SW480 (cell line): ENCODE measurements at regions not wholly inside any gene's neighbourhood (a gene's known extent, or its start where the extent isn't known, plus 50 kb on each side); places are given as distances from the start of the nearest gene placed in this dataset.

Experiments
- DNase-seq: peaks from one replicate; pipeline ENCODE4 v3.0.0-alpha.2; 2016; ENCODE audit warnings: low spot score

DNA sequence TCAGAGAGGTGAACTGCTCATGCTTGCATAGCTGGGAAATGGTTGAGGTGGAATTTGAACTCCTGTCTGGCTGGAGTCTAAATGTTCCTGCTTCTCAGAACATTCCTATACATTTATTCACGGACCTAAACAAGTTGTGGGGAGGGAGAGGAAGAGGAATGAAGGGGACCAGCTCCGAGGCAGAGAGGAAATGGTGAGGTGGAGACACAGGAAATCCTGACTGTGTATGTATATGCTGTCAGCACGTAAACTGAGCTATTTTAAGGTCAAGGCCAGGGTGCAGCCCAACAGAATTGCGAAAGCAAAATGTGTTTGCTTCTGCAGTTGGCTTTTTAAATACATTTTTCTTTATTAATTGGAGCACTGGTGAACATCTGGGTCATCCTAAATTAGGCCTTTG lies 74.1 kb upstream of the POMGNT2 start:
- peak; percentile 29 for DNase-seq

DNA sequence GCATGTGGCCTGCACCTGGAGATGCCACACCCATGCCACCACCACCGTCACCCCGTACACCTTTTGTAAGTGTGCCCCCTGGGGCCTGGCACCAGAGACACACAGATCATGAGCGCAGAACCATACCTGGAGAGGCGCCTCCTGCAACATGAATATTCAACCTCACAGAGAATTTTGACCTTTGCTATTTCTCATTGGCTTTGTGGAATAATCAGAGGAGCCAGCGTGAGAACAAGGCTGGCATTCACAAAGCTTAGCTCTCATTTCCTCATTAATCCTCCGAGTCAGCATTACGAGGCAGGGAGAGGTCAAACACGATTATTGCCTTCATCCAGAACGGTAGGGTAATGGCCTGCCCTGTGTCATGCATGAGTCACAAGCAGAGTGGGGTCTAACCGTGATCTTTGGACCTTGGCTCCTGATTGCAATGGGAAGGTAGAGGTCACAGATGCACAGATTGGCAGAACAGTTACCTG lies 73.0 kb upstream of the POMGNT2 start:
- DNase-seq: peak; percentile 95

DNA sequence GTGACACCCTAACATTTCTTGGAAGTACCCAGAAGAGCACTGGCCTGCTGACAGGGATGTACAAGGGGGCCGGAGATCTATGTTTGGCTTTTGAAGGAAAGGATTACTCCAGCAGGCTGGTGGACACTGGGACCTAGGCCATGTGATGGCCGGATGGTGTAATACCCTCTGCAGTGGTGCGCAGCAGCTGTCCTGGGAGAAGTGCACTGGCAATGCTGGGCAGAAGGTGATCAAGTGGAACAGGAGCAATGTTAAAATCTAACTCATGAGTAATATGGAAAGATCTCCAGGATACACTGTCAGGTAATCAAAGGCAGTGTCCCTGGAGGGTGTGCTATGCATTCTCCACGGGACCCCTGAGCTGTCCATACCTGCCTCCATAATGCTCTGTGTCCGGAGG lies 71.2 kb upstream of the POMGNT2 start:
- no peak for DNase-seq

DNA sequence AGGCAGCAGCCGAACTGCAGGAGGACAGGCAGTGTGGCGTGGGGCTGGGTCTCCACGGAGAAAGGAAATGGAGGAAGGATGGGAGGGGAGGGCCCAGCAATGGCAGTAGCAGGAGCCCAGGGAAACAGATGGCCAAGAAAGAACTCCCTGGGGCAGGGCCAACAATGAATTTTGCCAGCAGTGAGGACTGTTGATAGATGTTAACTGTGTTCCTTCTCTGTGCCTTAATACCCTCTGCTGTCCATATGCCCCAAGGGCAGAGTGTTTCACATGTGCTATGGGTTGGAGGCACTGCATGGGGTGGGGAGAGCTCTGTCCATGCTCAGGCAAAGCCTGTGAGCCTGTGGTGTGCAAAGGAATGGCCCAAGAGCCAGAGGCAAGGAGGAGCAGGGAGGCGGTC lies 70.8 kb upstream of the POMGNT2 start:
- DNase-seq: no peak

DNA sequence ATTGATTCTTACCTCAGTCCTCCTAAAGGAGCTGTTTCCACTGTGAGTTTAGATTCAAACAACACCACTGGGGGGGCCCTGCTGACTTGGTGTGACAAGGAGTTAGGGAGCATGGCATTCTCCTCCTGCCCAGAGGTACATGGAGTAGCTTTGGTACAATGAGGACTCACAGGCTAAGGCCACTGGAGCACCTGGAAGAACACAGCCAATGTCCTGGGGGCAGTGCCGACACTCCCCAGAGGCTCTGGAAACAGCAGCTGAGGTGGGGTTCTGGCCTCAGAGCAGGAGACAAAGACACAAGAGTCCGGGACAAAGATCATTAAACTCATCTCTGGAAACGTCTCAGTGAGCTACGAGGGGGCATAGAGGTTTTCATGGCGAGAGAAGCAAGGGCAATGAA lies 69.7 kb upstream of the POMGNT2 start:
- no peak for DNase-seq

DNA sequence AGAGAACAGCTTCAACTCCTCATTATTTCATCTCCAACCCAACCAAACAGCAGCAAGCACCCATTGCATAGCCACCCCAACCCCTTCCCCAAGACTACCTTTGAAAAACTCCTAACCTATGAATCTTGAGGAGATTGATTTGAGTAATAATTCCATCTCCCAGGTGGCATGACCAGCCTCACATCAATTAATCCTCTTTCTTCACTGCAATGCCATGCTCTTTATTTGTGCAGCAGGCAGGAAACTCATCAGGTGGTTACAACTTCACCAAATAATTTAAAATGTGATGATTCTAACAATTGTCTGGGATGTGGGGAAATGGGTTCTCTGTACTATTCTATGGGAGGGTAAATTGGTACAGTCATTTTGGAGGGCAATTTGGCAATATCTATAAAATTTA lies 68.1 kb upstream of the POMGNT2 start:
- no peak for DNase-seq

DNA sequence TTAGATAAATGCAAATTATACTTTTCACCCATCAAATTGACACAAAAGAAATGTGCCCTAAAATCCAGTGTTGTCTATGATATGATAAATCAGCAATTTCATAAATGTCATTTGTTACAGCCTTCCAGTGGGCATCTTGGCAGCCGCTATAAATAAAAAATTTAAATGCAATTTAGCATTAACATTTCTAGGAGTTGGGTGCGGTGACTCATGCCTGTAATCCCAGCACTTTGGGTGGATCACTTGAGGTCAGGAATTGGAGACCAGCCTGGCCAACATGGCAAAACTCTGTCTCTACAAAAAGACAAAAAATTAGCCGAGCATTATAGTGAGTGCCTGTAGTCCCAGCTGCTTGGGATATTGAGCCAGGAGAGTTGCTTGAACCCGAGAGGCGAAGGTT lies 65.9 kb upstream of the POMGNT2 start:
- no peak for DNase-seq

DNA sequence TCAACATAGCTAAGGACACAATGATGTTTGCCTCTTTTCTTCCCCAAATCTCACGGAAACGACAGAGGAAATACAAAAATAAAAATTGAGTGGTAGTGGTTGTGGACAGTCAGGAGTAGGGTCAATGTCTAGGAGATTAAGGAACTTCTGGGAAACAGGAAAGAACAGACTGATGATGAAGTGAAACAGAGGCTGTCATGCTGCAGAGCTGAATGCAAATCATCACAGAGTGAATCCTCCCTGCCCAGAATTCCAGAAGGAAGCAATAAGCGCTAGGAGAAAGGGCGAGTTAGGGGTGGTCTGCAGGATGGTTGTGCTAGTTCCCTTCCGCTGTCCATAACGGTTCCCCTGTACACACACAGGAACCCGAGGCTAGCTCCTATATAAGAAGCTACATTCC lies 64.7 kb upstream of the POMGNT2 start:
- DNase-seq: no peak

DNA sequence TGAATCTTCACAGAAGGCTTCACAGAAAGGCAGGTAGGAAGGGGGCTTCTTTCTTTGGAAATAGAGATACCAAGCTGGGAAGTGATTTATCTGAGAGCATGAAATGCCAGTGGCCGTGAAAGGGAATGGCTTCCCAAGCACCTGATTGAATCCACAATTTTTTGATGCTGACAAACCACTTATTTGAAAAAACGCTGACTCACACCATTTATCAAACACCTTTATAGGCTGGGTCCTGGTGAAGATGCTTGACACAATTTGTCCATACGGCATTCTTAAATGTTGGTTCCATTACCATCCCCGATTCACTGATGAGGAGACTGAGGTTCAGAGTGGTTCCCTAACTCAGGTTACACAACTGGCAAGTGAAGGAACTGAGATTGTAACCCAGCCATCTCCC lies 64.1 kb upstream of the POMGNT2 start:
- no peak for DNase-seq

DNA sequence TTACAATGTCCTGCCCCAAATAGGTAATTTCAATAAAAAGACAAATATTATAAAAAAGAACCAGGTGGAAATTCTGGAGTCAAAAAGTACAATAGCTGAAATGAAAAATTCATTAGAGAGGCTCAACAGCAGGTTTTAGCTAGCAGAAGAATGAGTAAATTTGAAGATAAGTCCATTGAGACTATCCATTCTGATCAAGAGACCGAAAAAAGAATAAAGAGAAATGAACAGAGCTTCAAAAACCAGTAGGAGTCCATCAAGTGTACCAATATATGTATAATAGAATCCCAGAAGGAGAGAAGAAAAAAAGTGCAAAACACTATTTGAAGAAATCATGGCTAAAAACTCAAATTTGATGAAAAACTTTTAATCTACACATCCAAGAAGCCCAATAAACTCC lies 60.5 kb upstream of the POMGNT2 start:
- no peak for DNase-seq

DNA sequence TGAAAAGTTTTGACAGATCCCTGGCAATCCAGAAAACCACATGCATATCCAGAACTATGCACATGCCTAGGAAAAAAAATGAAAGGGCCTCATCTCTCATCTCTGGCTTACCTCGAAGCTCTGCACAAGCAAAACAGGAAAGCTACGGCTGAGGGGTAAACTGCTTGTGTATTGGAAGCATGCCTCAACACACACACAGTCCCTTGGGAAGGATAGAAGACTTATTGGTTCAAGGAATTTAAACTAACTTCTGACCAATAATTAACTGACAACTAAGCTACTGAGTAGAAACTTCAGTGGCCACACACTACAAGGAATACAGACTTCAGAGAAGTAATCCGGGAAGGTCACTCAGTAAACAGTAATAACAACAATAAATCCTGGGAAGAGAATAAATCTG lies 59.9 kb upstream of the POMGNT2 start:
- DNase-seq: no peak

DNA sequence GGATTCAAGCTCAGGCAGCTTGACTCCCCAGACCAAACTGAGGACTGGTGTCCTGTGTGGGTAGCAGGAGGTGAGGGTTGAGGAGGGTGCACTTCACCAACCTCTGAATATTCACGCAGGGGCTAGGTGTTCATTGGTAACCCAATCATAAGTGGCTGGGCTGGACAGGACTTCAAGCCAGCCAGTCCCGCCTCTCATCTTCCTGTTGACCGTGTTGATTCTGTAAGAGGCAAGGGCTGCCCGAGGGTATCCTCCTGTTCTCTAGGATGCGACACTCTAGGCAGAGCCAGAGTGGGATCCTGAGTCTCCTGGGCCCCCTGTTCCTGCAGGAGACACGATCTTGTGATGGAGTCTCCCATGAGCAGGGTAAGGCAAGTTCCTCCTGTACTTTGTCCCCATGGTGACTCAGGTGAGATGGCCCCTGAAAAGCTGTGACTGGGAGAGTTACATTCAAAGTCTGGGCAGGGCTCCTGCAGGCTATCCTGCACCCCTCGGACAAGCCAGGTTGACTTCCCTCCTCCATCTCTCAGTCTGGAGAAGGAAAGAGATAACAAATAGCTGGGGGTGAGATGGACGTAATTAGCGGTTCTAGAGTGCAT lies 58.1 kb upstream of the POMGNT2 start:
- DNase-seq: no peak

DNA sequence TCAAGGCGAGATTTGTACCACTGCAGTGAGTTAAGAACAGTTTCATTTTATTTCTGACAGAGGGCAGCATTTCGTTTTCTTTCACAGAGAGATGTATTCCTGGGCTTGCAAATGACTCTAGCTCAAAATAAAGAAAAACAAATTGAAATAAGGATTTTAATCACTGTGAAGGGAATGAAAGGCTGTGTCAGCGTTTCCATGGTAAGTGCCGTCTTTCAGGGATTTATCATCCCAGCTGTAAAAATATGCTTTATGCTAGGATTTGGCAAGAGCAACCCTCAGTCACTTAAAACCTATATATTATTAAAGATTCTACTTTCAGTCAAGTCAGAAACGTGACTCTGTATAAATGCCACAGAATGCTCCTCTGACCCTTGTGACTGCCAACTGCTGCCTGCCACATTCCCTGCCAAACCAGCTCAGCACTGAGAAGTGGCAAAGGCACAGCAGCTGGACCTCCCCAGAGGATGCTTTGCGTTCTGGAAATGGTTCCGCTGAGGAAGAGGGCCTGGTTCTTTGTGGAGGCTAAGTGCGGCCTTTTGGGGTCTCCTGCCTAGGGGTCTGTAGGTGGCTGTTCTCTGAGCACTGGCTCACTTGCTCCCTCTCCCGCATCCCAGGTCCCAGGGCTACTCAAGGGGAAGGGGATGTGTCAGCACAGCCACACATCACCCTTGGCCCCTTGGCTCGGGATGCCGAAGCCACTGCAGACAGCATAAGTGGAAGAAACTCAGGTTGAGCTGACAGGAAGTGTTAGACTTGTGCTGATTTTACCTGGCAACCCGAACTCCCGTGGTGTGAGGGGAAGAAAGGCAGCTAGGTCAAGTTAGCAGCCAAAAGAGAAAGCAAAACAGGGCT lies 56.6 kb upstream of the POMGNT2 start:
- DNase-seq: peak; percentile 42

DNA sequence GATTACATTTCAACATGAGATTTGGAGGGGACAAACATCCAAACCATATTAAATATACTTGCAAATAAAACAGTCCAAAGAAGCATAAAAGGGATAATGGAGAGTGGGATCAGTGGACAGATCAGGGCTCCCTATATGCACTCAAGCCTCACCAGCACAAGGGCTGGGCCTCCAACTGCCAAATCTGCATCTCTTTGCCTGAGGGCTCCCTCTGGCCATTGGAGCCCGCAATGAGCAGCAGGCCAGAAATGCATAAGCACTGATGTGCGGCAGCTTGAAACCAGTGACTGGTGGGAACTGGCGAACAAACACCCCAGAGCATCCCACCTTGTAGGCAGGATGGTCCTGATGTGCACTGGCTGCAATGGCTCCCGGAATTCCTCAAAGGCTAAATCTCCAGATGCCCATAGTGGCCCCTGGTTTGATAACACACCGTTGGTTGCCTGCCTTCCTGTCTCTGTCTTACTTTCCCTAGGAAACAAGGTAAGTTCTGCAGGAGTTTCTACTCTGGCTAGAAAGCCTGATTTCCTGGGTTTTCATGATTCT lies 55.9 kb upstream of the POMGNT2 start:
- no peak for DNase-seq

DNA sequence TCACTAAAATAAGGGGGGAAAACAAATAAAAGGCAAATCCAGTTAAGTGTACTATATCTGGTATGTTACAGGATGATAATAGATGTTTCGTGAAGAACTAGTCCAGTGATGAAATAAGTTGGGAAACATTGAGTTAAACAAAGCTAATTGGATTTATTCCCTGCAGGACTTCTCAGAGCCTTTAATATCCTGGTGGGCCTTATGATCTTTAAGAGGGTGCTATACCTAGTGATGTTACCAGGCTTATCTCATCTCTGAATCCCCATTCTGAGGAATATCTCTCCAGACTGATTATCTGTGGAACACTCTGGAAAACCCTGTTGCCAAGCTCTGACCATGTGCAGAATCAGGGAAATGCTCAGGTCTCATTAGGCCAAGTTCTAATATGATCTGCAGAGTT lies 54.8 kb upstream of the POMGNT2 start:
- no peak for DNase-seq

DNA sequence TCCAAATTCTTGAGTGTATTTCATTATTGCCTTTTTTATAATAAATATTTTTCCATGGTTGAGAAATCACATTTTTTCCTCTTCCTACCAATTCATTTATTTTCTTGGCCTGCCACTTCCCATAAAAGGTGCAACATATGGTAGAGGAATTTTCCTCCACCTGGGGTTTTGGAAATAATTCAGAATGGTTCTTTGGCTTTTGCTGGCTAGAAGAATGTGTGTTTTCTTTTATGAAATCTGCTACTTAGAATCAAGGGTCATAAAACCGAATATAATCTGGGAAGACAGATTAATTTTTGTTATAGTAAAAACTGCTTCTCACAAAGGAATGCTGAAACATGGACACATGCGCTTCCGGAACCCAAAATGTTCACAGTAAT lies 54.0 kb upstream of the POMGNT2 start:
- no peak for DNase-seq

DNA sequence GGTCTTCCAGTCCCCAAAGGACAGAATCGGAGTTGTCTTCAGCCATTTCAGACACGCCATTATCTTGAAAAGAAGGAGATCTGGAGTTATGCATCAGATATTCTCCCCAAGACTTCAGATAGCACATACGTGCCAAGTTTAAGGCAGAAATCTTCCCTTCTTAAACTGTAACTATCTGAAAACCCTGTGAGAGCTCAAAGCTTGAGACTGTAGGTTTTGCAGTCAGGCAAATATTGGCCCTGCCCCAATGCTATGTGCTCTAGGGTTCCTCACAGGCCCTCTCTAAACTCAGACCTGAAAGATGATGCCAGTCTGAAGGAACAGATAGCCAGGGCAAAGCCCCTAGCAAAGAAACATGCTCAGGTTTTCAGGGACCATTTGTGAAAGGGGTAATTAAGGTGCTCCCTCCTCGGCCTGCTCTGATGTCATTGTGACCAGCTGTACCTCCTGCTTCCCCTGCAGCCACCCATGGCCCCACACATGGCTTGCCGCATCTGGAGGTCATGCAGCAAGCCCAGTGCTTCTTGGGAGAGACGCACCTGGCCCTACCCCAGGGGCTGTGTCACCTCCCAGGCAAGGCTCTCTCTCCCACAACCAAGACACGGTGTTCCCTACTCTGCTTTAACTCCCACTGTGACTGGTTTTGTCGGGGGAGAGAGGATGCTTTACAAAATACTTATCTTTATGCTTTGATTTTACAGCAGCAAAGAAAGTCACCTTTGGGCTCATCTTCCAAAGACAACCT lies 53.4 kb upstream of the POMGNT2 start:
- no peak for DNase-seq

DNA sequence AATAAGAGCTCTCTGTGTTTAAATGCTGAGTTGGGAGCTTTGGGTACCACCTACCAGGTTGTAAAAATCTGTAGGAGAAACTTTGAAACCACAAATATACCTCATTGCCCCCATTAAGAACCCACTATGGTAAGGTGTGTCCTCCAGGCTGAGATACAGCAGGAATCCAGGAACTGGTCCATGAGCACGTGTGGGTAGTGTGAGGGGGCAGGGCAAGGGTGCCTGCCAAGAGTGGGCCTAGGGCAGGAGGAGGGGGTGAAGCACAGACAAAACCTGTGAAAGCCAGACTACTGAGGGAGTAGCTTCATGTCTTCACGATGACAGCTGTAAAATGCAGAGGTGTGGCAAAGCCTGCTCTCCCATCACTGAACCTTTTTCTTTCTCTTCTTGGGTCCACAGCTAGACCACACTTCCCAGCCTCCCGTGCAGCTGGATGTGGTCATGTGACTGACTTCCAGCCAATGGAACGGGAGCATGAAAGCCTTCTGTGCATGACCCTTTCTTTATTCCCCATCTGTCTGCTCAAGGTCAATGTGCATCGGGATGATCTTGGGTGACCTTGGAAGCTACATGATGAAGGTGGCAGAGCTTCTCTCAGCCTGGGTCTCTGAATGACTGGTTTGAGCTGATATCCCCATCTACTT lies 51.1 kb upstream of the POMGNT2 start:
- DNase-seq: no peak

DNA sequence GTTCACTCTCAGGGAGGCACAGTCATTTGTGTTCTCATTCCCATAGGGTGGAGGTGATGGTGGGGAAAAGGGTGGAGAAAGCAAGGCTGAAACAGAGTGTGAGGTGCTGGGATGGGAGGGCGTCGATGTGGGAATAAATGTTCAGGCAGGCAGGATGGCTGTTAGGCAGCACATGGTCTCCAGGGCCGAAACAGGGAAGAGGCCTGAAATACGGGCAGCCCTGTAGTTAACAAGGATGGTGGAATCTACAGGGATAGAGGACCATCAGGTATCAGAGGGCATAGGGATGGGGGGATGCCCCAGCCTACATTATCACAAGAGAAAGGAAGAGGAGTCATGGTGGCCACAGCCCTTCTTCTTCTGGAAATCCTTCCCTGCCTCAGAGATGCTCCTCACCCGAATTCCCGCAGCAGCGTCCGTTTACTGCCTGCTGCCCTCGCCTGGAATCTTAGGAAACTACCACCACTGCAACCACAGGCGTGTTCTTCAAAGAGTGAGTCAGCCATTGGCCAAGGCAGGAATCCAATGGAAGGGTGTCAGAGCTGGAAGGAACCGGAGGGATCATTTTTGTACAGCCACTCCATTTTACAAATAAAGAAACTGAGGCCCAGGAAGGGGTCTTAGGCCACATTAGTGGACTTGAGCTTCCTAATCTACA lies 49.7 kb upstream of the POMGNT2 start:
- DNase-seq: peak; percentile 76
